HL-60 (cell line): ENCODE measurements at regions not wholly inside any gene's neighbourhood (a gene's known extent, or its start where the extent isn't known, plus 50 kb on each side); places are given as distances from the start of the nearest gene placed in this dataset.

ENCODE experiments used
- GABPA ChIP-seq: IDR thresholded peaks from 2 replicates; pipeline ENCODE4 v1.6.1; 2012; ENCODE audit warnings: low read depth
- TF ChIP-seq, protein P1 (sequence below): IDR thresholded peaks from one replicate; pipeline ENCODE4 v1.5.1; 2011; ENCODE audit warnings: low read length, control low read depth, inconsistent platforms; ENCODE audit not compliant: insufficient read depth
- TF ChIP-seq, protein P2 (sequence below): IDR thresholded peaks from 2 replicates; pipeline ENCODE4 v1.6.1; 2012; ENCODE audit warnings: low read depth; ENCODE audit not compliant: insufficient replicate concordance

DNA sequence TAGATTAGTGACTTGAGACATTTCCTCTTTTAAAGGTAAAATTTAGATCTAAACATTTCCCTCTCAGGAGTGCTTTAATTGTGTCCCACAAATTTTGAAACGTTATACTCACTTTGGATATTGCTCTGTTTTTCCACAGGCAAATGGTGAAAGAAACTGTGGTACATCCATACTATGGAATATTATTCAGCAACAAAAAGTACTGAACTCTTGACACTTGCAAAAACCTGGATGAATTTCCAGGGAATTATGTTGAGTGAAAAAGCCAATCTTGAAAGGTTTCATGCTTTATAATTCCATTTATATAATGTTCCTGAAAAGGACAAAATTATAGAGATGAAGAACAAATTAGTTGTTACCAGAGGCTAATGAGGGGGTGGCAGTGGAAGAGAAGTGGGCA, 153.3 kb upstream of the SVIL start:
- no peak for TF ChIP-seq GABPA
- TF ChIP-seq, protein P1, sequence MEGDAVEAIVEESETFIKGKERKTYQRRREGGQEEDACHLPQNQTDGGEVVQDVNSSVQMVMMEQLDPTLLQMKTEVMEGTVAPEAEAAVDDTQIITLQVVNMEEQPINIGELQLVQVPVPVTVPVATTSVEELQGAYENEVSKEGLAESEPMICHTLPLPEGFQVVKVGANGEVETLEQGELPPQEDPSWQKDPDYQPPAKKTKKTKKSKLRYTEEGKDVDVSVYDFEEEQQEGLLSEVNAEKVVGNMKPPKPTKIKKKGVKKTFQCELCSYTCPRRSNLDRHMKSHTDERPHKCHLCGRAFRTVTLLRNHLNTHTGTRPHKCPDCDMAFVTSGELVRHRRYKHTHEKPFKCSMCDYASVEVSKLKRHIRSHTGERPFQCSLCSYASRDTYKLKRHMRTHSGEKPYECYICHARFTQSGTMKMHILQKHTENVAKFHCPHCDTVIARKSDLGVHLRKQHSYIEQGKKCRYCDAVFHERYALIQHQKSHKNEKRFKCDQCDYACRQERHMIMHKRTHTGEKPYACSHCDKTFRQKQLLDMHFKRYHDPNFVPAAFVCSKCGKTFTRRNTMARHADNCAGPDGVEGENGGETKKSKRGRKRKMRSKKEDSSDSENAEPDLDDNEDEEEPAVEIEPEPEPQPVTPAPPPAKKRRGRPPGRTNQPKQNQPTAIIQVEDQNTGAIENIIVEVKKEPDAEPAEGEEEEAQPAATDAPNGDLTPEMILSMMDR: no peak
- TF ChIP-seq, protein P2, sequence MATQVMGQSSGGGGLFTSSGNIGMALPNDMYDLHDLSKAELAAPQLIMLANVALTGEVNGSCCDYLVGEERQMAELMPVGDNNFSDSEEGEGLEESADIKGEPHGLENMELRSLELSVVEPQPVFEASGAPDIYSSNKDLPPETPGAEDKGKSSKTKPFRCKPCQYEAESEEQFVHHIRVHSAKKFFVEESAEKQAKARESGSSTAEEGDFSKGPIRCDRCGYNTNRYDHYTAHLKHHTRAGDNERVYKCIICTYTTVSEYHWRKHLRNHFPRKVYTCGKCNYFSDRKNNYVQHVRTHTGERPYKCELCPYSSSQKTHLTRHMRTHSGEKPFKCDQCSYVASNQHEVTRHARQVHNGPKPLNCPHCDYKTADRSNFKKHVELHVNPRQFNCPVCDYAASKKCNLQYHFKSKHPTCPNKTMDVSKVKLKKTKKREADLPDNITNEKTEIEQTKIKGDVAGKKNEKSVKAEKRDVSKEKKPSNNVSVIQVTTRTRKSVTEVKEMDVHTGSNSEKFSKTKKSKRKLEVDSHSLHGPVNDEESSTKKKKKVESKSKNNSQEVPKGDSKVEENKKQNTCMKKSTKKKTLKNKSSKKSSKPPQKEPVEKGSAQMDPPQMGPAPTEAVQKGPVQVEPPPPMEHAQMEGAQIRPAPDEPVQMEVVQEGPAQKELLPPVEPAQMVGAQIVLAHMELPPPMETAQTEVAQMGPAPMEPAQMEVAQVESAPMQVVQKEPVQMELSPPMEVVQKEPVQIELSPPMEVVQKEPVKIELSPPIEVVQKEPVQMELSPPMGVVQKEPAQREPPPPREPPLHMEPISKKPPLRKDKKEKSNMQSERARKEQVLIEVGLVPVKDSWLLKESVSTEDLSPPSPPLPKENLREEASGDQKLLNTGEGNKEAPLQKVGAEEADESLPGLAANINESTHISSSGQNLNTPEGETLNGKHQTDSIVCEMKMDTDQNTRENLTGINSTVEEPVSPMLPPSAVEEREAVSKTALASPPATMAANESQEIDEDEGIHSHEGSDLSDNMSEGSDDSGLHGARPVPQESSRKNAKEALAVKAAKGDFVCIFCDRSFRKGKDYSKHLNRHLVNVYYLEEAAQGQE: no peak
